ENCODE measurements at regions not wholly inside any gene's neighbourhood (a gene's known extent, or its start where the extent isn't known, plus 50 kb on each side); places are given as distances from the start of the nearest gene placed in this dataset.
"Not testable (repeated sequence)": the region's sequence is repeated elsewhere in the genome, so short reads cannot be mapped to it uniquely, and the experiment has no call there.

DNA sequence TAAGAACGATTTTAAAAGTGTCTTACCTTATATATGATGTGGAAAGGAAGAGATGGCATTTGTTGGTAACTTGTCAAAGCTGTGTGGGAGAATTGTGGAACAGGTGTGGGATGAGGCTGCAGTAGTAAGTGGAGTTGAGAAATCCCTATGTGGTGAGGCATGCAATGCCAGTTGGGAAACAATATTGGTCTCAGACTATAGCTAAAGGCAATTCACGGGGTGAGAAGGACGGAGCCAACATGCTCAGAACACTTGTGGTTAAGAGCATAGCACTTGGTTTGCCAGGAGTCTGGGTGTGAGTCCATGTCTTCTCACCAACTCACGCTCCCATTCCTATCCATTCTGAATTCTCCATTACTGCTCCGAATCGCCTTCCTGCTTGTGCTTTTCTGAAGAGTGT, 615.6 kb upstream of the ADAMTS9 start:
- DNase-seq (ENCODE audit: low read depth) = peak; percentile 81

DNA sequence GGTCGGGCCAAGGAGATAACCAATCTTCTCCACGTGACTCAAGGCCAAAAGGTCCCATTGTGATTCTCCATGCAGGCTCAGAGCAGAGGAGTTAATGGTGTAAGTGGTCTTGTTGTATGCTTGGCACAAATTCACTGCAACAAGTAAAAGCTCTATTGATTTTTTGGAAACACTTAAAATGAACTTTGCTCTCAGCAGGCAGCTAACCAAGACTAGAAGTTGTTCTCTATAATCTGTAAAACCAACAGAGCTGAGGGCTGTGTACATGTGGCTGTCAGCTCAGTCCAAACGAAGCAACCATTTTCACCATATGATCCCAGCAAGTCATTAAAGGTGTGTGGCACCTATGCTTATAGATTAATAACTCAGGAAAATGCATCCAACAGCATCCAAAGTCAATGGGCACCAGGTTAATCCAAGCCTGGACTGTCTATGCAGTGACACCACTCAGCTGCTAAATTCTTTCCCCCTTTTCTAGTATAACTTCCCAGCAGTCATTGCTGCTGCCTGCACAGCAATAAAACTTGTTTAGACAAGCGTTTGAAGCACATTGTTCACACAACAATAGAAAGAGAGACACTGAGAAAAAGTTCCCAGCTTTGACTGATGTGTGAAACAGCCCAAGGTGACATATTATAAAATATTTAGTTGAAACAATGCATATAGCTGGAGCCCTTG, 603.8 kb upstream of the ADAMTS9 start:
- DNase-seq (ENCODE audit: low read depth) = no peak

DNA sequence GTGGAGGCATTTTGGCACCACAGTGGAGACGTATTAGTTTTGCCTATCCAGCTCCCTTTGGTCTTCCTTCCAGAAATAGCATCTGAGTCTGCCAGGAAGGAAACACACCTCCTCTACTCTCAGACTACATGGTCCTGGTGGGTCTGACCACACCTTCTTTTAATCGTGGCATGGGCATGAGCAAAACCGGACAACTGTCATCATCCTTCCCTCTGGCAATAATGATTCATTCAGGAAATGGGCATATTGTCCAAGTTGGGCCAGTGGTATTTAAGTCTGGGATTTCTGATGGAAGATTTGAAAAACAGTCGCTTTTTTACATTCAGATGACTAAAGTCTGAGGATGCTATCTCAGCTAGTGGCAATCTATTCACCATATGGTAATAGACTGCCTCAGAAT, 601.0 kb upstream of the ADAMTS9 start:
- DNase-seq (ENCODE audit: low read depth) = no peak

DNA sequence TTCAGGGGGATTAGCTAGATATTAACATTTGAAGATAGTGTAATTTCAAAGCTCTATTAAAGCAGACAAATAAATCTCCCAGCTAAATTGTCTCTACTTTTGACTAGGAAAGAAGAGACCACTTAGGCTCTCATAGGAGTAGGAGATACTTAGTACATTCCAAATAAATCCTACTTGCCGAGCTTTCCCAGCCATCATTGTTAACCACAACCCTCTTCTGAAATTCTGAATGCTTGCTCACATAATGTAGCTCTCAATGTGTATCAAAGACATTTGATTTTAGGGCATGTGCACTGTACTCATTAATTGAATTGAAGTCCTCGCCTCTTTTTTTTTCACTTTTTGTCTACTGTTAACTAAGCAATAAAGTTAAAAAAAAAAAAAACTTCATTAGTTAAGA, 598.2 kb upstream of the ADAMTS9 start:
- no peak for DNase-seq (ENCODE audit: low read depth)

DNA sequence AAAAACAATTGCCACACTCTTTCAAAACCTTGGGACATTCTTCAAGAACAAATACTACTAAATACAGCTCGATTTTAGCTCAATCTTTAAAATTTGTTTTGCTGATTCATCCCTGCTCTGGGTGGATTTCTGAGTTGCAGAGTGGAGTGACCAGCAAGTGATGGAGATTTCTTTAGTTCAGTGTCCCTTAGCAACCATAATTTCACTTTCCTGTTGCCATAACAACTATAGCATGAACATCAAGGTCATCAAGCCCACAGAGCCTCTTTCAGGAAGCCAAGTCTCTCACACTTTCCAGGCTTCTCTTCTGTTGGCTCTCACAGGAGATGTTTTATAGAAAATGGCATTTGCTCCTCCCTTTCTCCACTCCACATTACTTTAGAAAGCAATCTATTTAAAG, 597.2 kb upstream of the ADAMTS9 start:
- DNase-seq (ENCODE audit: low read depth) = no peak

DNA sequence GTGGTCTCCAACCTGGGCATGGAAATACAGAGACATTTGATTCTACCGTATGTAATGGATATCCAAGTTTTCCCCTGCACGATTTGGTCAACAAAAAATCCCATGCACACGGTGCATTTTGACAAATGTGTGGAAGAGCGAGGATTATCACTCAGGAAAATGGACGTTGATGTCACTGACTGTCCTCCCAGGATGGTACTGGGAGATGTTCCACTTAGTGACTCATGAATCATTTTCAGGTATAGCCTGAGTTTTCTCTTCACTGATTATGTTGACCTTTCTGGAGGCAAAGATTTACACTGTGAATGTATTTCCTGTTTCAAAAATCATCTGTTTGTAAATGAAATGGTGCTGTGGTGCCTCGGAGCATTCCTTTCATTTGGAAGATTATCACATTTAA, 596.7 kb upstream of the ADAMTS9 start:
- DNase-seq (ENCODE audit: low read depth) = no peak

DNA sequence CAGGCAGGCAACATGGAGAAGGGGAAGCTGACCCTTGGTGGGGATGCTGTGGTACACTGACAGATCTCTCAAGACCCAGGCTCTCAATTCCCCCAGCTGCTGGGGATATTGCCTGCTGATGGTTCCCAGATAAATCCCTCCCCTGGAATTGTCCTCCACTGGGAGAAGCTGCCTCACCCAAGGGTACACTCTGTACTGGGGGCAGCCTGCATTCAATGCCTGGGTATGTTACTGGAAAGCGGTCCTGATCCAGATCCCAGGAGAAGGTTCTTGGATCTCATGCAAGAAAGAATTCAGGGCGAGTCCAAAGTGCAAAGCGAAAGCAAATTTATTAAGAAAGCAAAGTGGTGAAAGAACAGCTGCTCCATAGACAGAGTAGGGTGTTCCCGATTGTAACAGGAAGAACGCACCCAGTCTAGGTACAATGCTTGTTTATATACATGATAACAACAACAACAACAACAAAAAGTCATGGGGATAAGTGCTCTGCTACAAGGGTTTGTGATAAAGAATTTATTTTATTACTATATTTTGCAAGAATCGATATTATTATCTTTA, 591.5 kb upstream of the ADAMTS9 start:
- no peak for DNase-seq (ENCODE audit: low read depth)

DNA sequence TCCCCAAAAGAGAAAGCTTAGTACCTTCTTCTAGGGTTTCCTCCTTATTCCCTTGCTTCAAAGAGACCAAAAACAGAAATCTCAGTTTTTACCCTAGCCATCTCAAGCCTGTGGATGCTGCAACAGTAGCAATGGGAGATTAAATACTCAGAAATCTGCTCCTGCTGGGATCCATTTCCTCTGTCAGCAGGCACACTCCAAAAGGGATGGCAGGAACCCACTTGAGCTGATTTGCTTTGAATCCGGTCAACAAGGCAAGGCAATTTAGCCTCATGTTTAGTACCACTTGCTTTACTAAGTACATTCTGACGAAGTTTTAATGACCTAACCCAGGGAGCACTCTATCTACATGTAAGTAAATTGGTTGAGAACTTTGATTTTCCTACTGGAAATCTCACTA, 590.0 kb upstream of the ADAMTS9 start:
- no peak for DNase-seq (ENCODE audit: low read depth)

DNA sequence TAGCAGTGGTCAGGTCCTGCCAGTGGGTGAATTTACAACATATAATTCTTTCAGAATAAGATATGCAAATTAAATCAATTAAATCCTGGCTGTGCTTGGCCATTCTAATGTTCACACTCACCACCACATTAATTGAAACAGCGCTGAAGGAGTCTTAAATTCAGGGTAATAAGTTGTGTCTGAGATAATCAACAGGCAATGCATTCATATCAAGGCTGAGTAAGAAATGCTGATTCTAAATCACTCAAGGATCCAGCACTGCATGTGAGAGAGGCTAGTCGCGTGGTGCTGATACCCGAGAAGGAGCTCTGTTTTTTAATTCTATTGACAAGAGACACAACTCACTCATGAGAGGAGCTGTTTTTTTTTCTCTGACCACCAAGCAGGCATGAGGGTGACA, 588.8 kb upstream of the ADAMTS9 start:
- no peak for DNase-seq (ENCODE audit: low read depth)

DNA sequence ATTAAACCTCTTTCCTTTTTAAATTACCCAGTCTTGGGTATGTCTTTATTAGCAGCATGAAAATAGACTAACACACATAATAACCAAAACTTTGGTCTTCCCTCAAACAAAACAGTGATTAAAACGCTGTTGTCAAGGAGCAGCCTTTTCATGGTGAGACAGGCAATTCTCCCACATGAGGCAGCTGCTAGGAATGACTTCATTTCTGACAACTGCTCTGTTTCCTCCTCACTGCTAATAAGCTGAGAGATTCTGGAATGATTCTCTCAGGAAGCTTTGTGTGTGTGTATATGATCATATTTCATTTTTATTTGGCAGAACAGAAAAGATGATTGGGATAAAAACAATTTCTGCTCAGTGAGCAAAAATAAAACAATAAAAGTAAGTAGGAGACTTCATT, 580.6 kb upstream of the ADAMTS9 start:
- DNase-seq (ENCODE audit: low read depth) = peak; percentile 85

DNA sequence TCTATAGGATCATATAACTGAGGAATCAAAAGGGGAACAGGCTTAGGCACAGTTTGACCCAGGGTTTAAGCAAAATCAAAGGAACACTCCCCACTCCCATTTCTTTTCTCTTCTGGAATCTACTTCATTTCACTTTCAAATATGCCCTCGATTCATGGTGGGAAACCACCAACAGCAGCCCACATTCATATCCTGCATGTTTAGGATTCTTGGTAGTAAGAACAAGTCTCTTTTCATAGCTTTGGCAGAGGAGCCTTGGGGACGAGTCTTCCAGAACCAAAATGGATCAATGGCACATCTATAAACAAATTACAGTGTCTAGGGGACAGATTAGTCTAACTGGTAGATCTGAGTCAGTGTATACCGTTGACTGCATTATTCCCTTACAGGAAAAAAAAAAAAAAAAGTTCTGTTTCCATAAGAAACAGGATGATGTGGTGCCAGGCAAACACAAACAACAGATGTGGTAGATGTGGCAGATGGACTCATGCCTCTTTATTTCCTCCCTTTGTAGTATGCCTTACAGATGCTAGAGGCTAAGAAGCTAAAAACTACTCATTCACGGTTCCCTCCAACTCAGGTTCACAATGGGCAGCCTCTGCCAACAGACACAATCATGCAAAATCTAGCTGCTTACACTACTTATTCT, 578.3 kb upstream of the ADAMTS9 start:
- DNase-seq (ENCODE audit: low read depth) = peak; percentile 72

DNA sequence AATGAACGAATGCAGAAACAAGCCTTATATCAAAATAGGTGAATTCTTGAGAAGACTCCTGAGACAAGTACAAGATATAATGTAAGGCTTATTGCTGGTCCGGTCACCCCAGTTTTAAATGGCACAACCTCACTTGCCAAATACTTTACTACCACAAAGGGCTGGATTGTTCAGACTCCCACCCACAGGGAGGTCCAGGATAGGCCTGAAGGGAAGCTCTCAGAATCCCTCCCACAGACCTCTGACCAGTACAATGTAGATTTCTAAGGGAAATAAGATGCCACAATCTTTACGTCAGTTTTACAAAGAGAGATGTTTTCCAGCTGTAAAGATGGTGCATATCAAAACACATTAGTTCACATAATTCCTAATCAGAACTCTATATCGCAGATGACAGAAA, 577.7 kb upstream of the ADAMTS9 start:
- peak; percentile 60 for DNase-seq (ENCODE audit: low read depth)

DNA sequence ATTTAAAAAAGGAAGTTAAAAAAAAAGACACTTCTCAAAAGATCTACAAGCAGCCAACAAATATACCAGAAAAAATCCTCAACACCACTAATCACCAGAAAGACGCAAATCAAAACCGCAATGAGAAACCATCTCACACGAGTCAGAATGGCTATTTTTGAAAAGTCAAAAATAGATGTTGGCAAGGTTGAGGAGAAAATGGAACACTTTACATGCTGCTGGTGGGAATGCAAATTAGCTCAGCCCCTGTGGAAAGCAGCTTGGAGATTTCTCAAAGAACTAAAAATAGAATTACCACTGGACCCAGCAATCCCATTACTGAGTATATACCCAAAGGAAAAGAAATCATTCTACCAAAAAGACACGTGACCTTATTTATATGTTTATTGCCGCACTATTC, 574.7 kb upstream of the ADAMTS9 start:
- DNase-seq (ENCODE audit: low read depth) = peak; percentile 76

DNA sequence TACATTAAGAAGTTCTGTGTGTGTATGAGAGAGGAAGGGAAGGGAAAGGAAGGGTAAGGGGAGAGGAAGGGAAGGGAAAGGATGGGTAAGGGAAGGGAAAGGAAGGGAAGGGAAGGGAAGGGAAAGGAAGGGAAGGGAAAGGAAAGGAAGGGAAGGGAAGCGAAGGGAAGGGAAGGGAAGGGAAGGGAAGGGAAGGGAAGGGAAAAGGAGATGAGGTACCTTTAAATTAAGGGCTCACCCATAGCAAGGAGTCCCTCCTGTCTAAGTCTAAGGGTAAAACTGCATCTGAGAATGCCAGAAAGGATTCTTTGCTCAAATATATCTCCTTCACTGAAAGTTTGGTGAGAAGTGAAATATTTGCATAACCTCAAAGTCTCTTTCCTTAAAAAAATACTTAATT, 572.1 kb upstream of the ADAMTS9 start:
- DNase-seq (ENCODE audit: low read depth) = no peak

DNA sequence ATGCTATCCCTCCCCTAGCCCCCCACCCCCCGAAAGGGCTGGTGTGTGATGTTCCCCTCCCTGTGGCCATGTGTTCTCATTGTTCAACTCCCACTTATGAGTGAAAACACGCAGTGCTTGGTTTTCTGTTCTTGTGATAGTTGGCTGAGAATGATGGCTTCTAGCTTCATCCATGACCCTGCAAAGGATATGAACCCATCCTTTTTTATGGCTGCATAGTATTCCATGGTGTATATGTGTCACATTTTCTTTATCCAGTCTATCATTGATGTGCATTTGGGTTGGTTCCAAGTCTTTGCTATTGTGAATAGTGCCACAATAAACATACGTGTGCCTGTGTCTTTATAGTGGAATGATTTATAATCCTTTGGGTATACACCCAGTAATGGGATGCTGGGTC, 565.1 kb upstream of the ADAMTS9 start:
- DNase-seq (ENCODE audit: low read depth) = not testable (repeated sequence)

DNA sequence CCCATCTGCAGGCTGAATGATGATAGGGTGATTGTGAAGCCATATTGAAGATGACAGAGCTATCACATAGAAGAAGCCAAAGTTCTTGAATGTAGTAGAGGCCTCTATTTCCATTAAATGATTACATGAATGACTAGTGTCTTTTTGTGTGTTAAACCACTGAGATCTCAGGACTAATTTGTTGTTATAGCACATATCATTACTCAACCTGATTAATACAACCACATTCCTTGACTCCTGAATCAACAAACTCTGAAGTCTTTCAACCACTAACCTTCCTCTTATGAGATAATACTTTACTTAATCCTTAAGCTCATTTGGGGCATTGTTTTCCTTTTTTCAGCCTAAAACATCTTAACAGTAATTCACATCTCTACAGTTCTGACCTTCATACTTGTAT, 564.5 kb upstream of the ADAMTS9 start:
- DNase-seq (ENCODE audit: low read depth) = no peak

DNA sequence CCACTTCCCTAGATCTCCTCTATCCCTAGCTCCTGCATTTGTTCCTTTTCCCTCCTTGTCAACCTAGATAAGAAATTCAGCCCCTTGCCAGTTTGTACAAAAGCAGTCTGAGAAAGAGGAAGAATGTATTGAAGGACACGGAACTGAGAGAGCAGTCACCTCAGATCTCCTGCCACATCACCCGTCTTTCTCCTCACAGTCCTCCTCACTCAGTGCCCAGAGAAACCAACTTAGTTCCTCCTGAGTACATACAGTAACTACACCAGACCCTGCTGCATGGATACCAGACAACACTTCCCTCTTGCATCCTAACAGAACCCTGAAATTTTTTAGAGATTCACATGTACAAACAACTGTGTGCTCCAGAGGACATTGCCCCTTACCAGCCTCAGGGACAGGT, 563.6 kb upstream of the ADAMTS9 start:
- no peak for DNase-seq (ENCODE audit: low read depth)

DNA sequence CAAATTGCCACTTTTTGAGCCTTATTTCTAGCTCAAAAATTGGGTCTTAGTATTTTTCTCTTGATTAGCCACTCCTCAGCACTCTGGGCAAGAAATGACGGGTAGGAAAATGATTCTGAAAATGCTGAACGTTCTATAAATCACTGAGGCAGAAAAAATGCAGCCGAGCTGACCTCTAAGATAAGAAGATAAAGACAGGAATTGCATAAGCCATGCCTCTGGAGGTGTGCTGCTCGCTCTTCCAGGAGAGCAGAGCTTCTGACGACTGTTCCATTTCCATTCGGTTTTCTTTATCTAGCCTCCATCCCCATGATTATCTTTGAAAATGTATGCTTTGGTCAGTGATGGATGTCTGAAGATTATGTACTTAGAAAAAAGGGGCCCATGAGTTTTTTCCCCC, 558.8 kb upstream of the ADAMTS9 start:
- DNase-seq (ENCODE audit: low read depth) = no peak

DNA sequence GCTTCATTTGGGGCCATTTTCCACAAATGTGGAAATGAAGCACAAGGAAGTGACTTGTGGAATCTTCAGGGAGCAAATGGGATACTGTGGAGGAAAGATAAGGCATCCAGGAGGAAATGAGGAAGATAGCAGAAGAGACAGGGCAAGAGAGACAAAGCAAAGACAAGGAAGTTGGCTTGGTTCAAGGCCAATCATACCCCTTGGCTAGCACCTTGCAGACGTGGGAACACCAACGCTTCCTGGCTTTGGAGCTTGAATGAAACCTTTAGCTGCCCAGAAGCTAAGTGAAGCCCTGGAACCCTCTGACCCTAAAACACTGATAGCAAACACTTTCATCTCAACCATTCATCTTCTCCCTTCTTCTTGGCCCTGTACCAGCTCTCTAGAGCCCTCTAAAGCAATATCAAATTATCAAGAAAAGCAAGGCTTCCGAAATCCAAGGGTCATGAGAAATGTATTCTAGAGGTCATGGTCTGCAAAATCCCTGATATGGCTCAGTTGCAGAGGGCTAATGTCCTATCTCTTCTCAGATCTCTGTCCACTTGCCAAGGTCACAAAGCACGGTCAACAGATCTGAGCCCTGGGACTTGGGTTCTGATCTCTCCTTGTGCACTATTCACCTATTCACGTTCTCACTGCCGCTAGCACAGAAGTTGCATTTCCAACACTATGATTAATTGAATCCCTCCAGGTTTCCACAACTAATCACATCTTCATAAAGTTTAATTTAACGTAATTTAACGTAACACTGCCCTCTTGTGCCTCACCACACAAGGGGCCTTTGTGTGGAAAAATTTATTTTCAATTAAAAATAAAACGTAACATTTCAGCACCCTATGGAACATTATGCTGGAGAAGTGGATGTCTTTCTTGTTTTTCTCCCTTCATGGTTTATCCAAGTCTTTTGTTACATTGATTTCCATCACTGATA, 557.6 kb upstream of the ADAMTS9 start:
- DNase-seq (ENCODE audit: low read depth) = peak; percentile 5

DNA sequence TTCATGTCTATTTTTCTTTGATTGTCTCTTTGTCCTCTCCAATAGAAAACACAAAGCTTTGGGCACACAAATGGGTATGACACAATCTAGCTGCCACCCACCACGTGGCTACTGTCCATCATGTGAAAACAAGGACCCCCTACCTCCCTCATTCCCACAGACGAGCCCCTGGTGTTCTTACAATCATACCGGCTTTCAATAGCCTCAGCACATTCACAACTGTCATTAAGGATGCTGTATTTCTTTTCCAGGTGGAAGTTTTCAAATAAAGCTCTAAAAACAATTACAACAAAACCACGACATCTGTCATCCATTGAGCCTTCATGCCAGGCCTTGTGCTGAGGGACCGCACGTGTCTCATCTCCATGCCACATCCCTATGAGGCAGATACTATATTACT, 552.6 kb upstream of the ADAMTS9 start:
- DNase-seq (ENCODE audit: low read depth) = no peak

DNA sequence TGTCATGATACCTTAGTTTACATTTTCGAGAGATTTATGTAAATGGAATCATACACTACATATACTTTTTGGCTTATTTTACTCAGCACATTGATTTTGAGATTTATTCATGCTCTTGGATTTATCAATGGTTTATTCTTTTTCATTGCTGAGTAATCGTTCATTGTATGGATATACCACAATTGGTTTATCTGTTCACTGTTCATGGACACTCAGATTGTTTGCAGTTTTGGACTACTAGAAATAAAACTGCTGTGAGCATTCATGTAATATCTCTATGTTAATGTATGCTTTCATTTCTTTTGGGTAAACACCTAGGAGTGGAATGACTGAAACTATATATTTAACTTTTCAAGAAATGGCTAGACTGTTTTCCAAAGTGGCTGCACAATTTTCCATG, 550.9 kb upstream of the ADAMTS9 start:
- DNase-seq (ENCODE audit: low read depth) = no peak

DNA sequence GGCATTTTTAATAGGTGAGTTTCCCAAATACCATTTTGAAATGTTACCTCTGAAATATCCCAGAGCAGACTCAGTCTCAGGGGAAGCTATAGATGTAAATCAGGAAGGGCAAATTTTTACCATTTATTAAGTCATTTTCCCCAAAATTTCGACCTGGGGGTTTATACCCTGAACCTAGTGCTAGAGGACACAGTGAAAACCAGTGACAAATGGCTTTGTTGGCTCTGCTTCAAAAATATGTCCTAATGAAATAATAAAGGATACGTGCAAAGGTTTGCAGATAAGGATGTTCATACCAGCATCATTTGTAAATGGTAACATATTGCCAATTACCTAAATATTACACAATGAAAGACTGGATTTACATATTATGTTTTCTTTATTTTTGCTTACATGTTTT, 546.7 kb upstream of the ADAMTS9 start:
- no peak for DNase-seq (ENCODE audit: low read depth)
